HEK293T (cell line): ENCODE measurements at regions not wholly inside any gene's neighbourhood (a gene's known extent, or its start where the extent isn't known, plus 50 kb on each side); places are given as distances from the start of the nearest gene placed in this dataset.
A peak's percentile ranks its signal among the peaks of the same experiment; 100 is the strongest.

Source experiments
- CTCF ChIA-PET: fragments of 350-600 bp; formaldehyde crosslinking; extraction: SDS; loops from one replicate; lab custom pipeline; 2021; ENCODE audit warnings: antibody characterized with exemption, inconsistent platforms; lab: Yijun Ruan, JAX
- POLR2A ChIA-PET: fragments of 350-600 bp; formaldehyde crosslinking; extraction: SDS; loops from one replicate; lab custom pipeline; 2020; ENCODE audit warnings: antibody characterized with exemption, inconsistent platforms; lab: Yijun Ruan, JAX
- DNase-seq: peaks from one replicate; pipeline ENCODE4 v3.0.0; 2012; ENCODE audit warnings: mixed read lengths; ENCODE audit errors: extremely low spot score
- ARNT ChIP-seq: fragments of 450-650 bp; IDR thresholded peaks from 2 replicates; pipeline ENCODE4 v1.6.1; 2017; ENCODE audit warnings: mild to moderate bottlenecking
- BHLHE40 ChIP-seq: fragments of 450-650 bp; IDR thresholded peaks from 2 replicates; pipeline ENCODE4 v1.6.1; 2016; ENCODE audit warnings: mild to moderate bottlenecking, moderate library complexity, borderline replicate concordance
- CTBP1 ChIP-seq: fragments of 450-650 bp; IDR thresholded peaks from 2 replicates; pipeline ENCODE4 v1.6.1; 2016; ENCODE audit warnings: borderline replicate concordance
- ELF4 ChIP-seq: fragments of 450-650 bp; IDR thresholded peaks from 2 replicates; pipeline ENCODE4 v1.6.1; 2017; ENCODE audit warnings: antibody characterized with exemption
- FOXA1 ChIP-seq: fragments of 450-650 bp; IDR thresholded peaks from 2 replicates; pipeline ENCODE4 v1.6.1; 2016; ENCODE audit warnings: mild to moderate bottlenecking
- FOXK2 ChIP-seq: fragments of 450-650 bp; IDR thresholded peaks from 2 replicates; pipeline ENCODE4 v1.6.1; 2016; ENCODE audit warnings: mild to moderate bottlenecking
- FOXM1 ChIP-seq: fragments of 450-650 bp; IDR thresholded peaks from 2 replicates; pipeline ENCODE4 v1.6.1; 2017; ENCODE audit warnings: mild to moderate bottlenecking, borderline replicate concordance
- HDGF ChIP-seq: fragments of 450-650 bp; IDR thresholded peaks from 2 replicates; pipeline ENCODE4 v1.6.1; 2017; ENCODE audit warnings: antibody characterized with exemption, borderline replicate concordance
- L3MBTL2 ChIP-seq: fragments of 450-650 bp; conservative IDR thresholded peaks from 2 replicates; pipeline ENCODE4 v1.6.1; 2016; ENCODE audit warnings: mild to moderate bottlenecking
- LEF1 ChIP-seq: fragments of 450-650 bp; IDR thresholded peaks from 2 replicates; pipeline ENCODE4 v1.6.1; 2017; ENCODE audit warnings: mild to moderate bottlenecking, borderline replicate concordance
- NFRKB ChIP-seq: fragments of 450-650 bp; IDR thresholded peaks from 2 replicates; pipeline ENCODE4 v1.6.1; 2016; ENCODE audit warnings: mild to moderate bottlenecking, moderate library complexity
- PKNOX1 ChIP-seq: fragments of 450-650 bp; IDR thresholded peaks from 2 replicates; pipeline ENCODE4 v1.6.1; 2016
- SP1 ChIP-seq: fragments of 450-650 bp; IDR thresholded peaks from 2 replicates; pipeline ENCODE4 v1.6.1; 2017
- SUZ12 ChIP-seq: fragments of 450-650 bp; IDR thresholded peaks from 2 replicates; pipeline ENCODE4 v1.6.1; 2016; ENCODE audit warnings: mild to moderate bottlenecking
- TARDBP ChIP-seq: fragments of 450-650 bp; IDR thresholded peaks from 2 replicates; pipeline ENCODE4 v1.6.1; 2016
- ZNF384 ChIP-seq: fragments of 450-650 bp; IDR thresholded peaks from 2 replicates; pipeline ENCODE4 v1.6.1; 2016

GRCh38 chr13:31945202-31945961, 86.2 kb upstream of the FRY start:
- ChIA-PET POLR2A (interaction anchor here (0.6 to 1.0 kb wide), 2 partner anchors 103 to 370 kb away, joined by 3 read pairs; partner anchors contain the start of genes BRCA2 and ZAR1L), CTCF (interaction anchor here (0.8 to 1.2 kb wide), 2 partner anchors 36 to 39 kb away, joined by 3 to 4 read pairs; no protein-coding TSS in a partner anchor)
- peak; percentile 89 for TF ChIP-seq ZNF384
- TF ChIP-seq SP1 = no peak
- DNase-seq = peak; percentile 51

GRCh38 chr13:31946091-31946770, 85.3 kb upstream of the FRY start:
- ChIA-PET CTCF (interaction anchor here (1.2 kb wide), 1 partner anchor 36 kb away, joined by 4 read pairs; no protein-coding TSS in a partner anchor), POLR2A (interaction anchor here (1.0 kb wide), 1 partner anchor 369 kb away, joined by 3 read pairs; the partner anchor contains the start of genes BRCA2 and ZAR1L)
- no peak for DNase-seq
- TF ChIP-seq LEF1 (no peak), FOXK2 (no peak), L3MBTL2 (no peak), ZNF384 (no peak), PKNOX1 (no peak), FOXA1 (no peak), BHLHE40 (no peak), ARNT (no peak), HDGF (no peak), CTBP1 (no peak), TARDBP (no peak), FOXM1 (no peak), NFRKB (no peak), ELF4 (no peak), SP1 (no peak), SUZ12 (no peak)

- ChIA-PET POLR2A (no interaction called here), CTCF (no interaction called here)
- no peak for DNase-seq
- TF ChIP-seq L3MBTL2 (no peak), FOXA1 (no peak), FOXM1 (no peak), SUZ12 (no peak), ARNT (no peak)
Measured at GRCh38 chr13:31947105-31947504, 84.5 kb upstream of the FRY start.

- no peak for TF ChIP-seq ARNT
- TF ChIP-seq FOXA1 = no peak
- no peak for TF ChIP-seq ELF4
- TF ChIP-seq NFRKB = no peak
- no peak for TF ChIP-seq BHLHE40
- TF ChIP-seq HDGF = no peak
- no peak for TF ChIP-seq SP1
- no peak for TF ChIP-seq LEF1
- TF ChIP-seq FOXK2 = no peak
- TF ChIP-seq ZNF384 = no peak
- TF ChIP-seq PKNOX1 = no peak
- no peak for TF ChIP-seq L3MBTL2
- TF ChIP-seq TARDBP = no peak
- no peak for TF ChIP-seq SUZ12
- TF ChIP-seq FOXM1 = no peak
- TF ChIP-seq CTBP1 = no peak
- CTCF ChIA-PET = no interaction called here
- no peak for DNase-seq
- POLR2A ChIA-PET = no interaction called here
Measured at GRCh38 chr13:31947506-31947905, 84.1 kb upstream of the FRY start.

GRCh38 chr13:31949486-31949885, 82.1 kb upstream of the FRY start:
- ChIA-PET CTCF (no interaction called here), POLR2A (no interaction called here)
- DNase-seq = no peak
- no peak for TF ChIP-seq HDGF
- no peak for TF ChIP-seq CTBP1
- no peak for TF ChIP-seq FOXA1
- TF ChIP-seq FOXK2 = no peak
- no peak for TF ChIP-seq ARNT
- no peak for TF ChIP-seq FOXM1
- TF ChIP-seq ZNF384 = no peak
- TF ChIP-seq ELF4 = no peak

- DNase-seq = no peak
- ChIA-PET CTCF (no interaction called here), POLR2A (no interaction called here)
- no peak for TF ChIP-seq NFRKB
- no peak for TF ChIP-seq FOXK2
- TF ChIP-seq ZNF384 = no peak
- no peak for TF ChIP-seq TARDBP
- TF ChIP-seq L3MBTL2 = no peak
- no peak for TF ChIP-seq SUZ12
- TF ChIP-seq CTBP1 = no peak
Measured at GRCh38 chr13:31950111-31950815, 81.3 kb upstream of the FRY start.
